SJCRH30 (cell line): ENCODE measurements at regions not wholly inside any gene's neighbourhood (a gene's known extent, or its start where the extent isn't known, plus 50 kb on each side); places are given as distances from the start of the nearest gene placed in this dataset.
"Not testable (repeated sequence)": the region's sequence is repeated elsewhere in the genome, so short reads cannot be mapped to it uniquely, and the experiment has no call there.

Experiments used
- DNase-seq, 2 experiments: peaks; one replicate each; pipeline ENCODE4 v3.0.0-alpha.2; 2015 to 2020
- H3K27ac ChIP-seq: fragments of 250-450 bp; sonication (Bioruptor Pico); 2 replicates; pipeline ENCODE4 v1.5.1; 2020; ENCODE audit warnings: mild to moderate bottlenecking, moderate library complexity
- H3K27me3 ChIP-seq: fragments of 250-450 bp; sonication (Bioruptor Pico); 2 replicates; pipeline ENCODE4 v1.5.1; 2020; ENCODE audit warnings: mild to moderate bottlenecking, moderate library complexity
- H3K36me3 ChIP-seq: fragments of 250-450 bp; sonication (Bioruptor Pico); 2 replicates; pipeline ENCODE4 v1.5.1; 2020; ENCODE audit warnings: mild to moderate bottlenecking, moderate library complexity
- H3K4me1 ChIP-seq: fragments of 250-450 bp; sonication (Bioruptor Pico); 2 replicates; pipeline ENCODE4 v1.5.1; 2020; ENCODE audit warnings: mild to moderate bottlenecking, moderate library complexity
- H3K4me3 ChIP-seq: fragments of 250-450 bp; sonication (Bioruptor Pico); 2 replicates; pipeline ENCODE4 v1.5.1; 2020; ENCODE audit warnings: mild to moderate bottlenecking, moderate library complexity
- H3K9me3 ChIP-seq: fragments of 250-450 bp; sonication (Bioruptor Pico); replicated peaks from 2 replicates; pipeline ENCODE4 v1.5.1; 2020; ENCODE audit warnings: mild to moderate bottlenecking, moderate library complexity

DNA sequence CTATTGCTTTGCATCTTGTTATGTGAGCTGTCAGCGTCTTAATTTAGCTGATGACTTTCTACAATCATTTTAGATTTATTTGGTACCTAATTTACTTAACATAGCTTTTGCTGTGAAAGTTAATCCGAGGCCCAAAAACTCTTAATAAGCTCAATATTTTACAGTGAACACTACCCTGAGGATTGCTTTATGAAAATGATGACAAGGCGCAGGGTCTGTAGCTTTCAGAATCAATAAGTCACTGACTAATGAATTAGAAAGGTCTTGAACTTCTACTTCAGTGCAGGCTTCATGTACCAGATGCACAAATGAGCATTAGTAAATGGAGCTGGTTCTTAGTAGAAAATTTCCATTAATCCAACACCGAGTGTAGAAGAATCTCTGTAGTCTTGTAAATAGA lies 81.4 kb upstream of the ZNF366 start:
- no peak for DNase-seq
- H3K36me3 ChIP-seq = no peaks in the 10 kb centered on the region

DNA sequence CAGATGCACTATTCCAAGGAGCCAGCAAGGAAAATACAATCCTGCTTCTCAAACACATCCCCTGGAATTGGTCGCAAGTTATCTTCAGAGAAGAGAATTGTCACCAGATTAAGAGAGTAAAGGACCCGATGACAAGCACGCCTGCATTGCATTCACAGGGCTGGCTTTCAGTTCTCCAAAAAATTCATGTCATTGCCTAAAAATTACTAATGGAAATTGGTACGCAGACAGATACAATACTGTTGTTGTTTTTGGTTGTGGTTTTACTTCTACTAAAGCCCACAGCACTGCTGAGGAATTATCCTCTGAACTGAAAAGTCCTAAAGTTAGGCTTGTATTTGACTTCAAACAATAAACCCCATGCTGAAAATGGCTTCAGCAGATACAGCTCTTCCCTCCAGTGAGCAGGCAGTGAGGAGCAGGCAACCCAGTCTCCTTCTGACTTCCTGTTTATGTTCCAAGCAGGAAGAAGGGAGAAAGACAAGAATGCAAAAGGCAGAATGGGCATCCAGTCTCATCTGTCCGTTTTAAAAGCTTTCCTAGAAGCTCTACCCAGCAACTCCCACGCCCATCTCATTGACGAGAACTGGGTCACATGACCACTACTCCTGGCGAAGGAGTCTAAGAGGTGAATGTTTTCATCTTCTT lies 80.6 kb upstream of the ZNF366 start:
- H3K4me3 ChIP-seq = no peak overlapping the region
- no peaks in the 10 kb centered on the region for H3K27me3 ChIP-seq
- DNase-seq = no peak
- H3K36me3 ChIP-seq = no peaks in the 10 kb centered on the region
- H3K9me3 ChIP-seq = no peaks in the 10 kb centered on the region
- no peak overlapping the region for H3K27ac ChIP-seq
- no peaks in the 10 kb centered on the region for H3K4me1 ChIP-seq

More for the DNA sequence above, 81.4 kb upstream of the ZNF366 start:
- no peaks in the 10 kb centered on the region for H3K27me3 ChIP-seq
- no peak overlapping the region for H3K27ac ChIP-seq
- H3K4me3 ChIP-seq = no peak overlapping the region
- H3K9me3 ChIP-seq = no peaks in the 10 kb centered on the region
- no peaks in the 10 kb centered on the region for H3K4me1 ChIP-seq

DNA sequence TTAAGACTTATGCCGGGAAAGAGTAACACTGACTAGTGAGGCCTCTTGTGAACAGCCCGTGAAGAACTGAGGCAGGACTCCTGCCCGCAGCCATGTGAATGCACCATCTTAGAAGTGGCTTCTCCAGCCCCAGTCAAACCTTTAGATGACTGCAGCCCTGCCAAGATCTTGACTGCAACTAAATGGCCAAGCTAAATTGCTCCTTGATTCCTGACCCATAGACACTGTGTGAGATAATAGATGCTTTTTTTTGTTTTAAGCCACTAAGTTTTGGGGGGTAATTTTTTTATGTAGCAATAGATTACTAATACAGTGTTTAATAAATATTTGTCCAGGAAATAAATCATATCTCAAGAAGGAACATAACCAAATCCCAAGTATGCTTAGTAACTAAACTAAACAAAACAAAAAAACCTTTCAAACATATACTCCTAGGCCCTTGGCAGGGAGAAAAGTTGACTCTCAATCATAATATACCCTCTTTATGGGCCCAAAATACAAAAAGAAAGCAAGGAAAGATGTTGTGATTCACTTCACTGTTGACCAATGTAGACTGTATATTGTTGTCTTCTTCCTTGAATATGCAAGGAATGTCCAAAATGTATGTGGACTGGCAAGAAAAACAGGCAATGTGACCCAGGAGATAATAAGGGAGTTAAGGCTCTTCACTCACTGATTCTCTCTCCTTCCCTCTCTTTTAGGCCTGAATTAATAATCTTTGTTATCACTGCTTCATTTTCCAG lies 79.7 kb upstream of the ZNF366 start:
- Histone ChIP-seq H3K36me3 (no peaks in the 10 kb centered on the region), H3K9me3 (peaks cover 1% of the 10 kb centered on the region), H3K27me3 (no peaks in the 10 kb centered on the region), H3K4me1 (no peaks in the 10 kb centered on the region), H3K4me3 (no peak overlapping the region), H3K27ac (no peak overlapping the region)
- no peak for DNase-seq

DNA sequence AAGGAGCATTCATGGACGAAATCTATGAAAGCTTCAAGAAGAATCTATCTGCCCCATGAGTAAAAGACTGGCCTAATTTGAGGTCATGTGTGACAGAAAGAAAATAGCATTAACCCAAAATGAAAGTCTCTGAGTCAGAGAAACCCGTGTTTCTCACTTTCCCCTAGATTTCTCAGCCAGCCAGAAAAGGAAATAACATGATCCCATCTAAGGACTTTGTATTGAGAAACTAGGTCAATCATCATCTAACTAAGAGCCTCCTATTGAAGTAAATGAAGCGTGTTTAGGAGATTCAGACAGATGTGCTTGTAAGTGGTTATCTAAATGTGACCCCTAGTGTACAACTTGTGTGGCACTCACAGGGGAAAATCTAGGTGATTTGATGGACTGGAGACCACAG lies 77.3 kb upstream of the ZNF366 start:
- Histone ChIP-seq H3K27me3 (no peaks in the 10 kb centered on the region), H3K4me3 (no peak overlapping the region), H3K27ac (no peak overlapping the region), H3K36me3 (no peaks in the 10 kb centered on the region), H3K9me3 (peaks cover 14% of the 10 kb centered on the region), H3K4me1 (no peaks in the 10 kb centered on the region)
- DNase-seq = no peak

DNA sequence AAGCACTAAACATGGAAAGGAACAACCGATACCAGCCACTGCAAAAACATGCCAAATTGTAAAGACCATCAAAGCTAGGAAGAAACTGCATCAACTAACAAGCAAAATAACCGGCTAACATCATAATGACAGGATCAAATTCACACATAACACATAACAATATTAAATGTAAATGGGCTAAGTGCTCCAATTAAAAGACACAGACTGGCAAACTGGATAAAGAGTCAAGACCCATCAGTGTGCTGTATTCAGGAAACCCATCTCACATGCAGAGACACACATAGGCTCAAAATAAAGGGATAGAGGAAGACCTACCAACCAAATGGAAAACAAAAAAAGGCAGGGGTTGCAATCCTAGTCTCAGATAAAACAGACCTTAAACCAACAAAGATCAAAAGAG lies 72.1 kb upstream of the ZNF366 start:
- DNase-seq, H3K36me3 ChIP-seq, H3K27ac ChIP-seq, H3K4me3 ChIP-seq, H3K4me1 ChIP-seq, H3K27me3 ChIP-seq: not testable (repeated sequence)
- peaks cover 16% of the 10 kb centered on the region for H3K9me3 ChIP-seq

DNA sequence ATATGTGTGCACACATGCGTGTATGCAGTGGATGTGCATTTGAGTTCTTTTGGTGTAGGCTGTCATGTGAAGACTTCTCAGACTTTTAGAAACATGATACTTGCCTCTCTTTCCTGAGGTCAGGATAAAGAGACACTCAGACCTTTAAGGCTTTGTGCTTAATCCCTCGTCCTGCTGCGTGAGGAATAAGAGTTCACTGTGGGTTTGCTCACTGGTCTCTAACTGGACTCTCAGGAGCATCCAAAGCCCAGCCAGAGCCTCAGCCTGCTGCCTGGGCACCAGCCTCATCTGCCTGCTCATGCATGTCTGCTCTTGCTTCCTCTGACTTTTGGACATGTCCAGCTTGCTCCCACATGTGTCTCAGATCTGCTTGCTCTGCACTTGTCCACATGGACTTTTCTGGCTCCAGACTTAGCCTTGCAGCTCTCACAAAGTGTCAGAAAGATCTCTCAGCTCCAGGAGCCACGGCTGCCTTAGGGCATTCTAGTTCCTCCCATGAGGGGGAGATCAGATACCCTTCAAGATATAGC lies 65.1 kb upstream of the ZNF366 start:
- no peak for DNase-seq
- H3K27me3 ChIP-seq = no peaks in the 10 kb centered on the region
- no peaks in the 10 kb centered on the region; the same call in 1 of the 2 replicates for H3K9me3 ChIP-seq
- H3K36me3 ChIP-seq = no peaks in the 10 kb centered on the region
- no peaks in the 10 kb centered on the region for H3K4me1 ChIP-seq
- no peak overlapping the region for H3K4me3 ChIP-seq
- H3K27ac ChIP-seq = no peak overlapping the region

DNA sequence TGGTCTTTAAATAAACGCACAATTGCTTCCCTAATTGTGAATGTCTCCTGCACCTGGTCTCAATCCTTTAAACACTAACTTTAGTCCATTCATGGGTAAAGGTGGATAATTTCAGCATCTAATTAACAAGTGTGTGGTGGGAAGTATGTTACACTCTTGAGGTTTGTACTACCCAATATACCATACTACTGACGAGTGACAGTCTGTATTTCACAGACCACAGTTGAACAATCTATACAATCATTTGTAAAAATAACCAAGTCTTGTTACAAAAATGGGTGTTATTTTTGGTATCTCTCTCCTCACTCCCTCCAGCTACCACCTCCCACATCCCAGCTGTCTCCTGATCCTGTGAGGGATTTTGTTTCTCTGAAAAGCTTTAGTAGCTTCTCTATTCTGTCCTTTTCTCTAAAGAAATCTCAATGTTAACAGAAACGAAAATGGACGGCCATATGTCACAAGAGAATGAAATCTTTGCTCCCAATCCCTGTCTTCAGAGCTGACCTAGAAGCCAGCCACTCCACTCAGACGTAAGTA lies 62.3 kb upstream of the ZNF366 start:
- no peaks in the 10 kb centered on the region for H3K4me1 ChIP-seq
- H3K27me3 ChIP-seq = no peaks in the 10 kb centered on the region
- H3K36me3 ChIP-seq = no peaks in the 10 kb centered on the region
- H3K9me3 ChIP-seq = no peaks in the 10 kb centered on the region
- DNase-seq = no peak
- H3K4me3 ChIP-seq = no peak overlapping the region
- no peak overlapping the region for H3K27ac ChIP-seq

DNA sequence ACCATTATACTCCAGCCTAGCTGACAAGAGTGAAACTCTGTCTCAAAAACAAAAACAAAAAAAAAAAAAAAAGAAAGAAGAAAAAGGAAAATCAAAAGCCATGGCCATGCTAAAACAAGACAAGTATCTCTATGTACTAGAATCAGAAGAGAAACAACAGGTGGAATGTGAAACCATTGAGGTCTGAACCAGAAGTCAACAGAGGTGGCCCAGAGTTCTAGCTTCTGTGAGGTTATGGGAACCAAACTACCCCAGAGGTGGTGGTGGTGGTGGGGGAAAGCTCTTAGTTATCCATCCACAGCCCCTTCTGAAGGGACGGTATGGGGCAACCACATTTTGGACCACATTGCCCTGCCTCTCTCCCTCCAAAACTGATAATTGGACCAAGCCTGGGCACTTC lies 59.5 kb upstream of the ZNF366 start:
- H3K27me3 ChIP-seq = no peaks in the 10 kb centered on the region
- no peaks in the 10 kb centered on the region for H3K36me3 ChIP-seq
- H3K4me1 ChIP-seq = no peaks in the 10 kb centered on the region
- H3K4me3 ChIP-seq = no peak overlapping the region
- DNase-seq = no peak
- no peaks in the 10 kb centered on the region; the same call in 1 of the 2 replicates for H3K9me3 ChIP-seq
- H3K27ac ChIP-seq = no peak overlapping the region

DNA sequence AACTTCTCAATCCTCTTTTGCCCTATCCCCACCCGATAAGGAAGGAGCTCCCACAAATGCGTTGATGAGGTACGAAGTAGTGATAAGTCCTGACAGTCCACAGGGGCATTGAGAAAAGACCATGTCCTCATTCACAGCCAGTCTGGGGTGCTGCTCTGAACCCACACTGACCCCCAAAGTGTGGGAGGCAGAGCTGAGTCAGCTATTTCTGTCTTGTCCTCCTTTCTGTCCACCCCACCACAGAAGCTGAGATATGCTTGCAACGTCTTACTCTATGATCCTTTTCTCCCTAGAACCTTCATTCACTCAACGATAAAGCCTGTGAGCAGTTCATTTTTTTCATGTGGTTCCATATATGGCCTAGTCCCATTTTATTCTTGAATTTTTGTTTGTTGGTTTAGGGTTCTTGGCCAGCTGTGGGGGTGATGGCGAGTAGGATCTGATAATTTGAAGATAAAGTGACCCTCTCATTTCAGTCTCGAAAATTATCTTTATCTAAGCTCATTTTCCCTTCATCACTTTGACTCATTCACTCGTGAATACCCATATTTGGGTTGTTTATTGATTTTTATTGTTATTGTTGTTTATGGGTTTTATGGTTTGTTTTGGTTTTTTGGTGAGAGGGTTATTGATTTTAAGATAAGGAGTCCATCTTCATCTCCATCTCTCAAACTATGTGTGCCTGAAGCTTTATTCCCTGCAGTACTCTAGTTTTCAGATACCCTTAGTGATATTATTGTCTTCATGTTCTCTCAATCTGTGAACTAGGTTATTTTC lies 58.5 kb upstream of the ZNF366 start:
- Histone ChIP-seq H3K27ac (no peak overlapping the region), H3K4me1 (no peaks in the 10 kb centered on the region), H3K4me3 (no peak overlapping the region), H3K36me3 (no peaks in the 10 kb centered on the region), H3K27me3 (no peaks in the 10 kb centered on the region), H3K9me3 (no peaks in the 10 kb centered on the region; the same call in 1 of the 2 replicates)
- DNase-seq = no peak

DNA sequence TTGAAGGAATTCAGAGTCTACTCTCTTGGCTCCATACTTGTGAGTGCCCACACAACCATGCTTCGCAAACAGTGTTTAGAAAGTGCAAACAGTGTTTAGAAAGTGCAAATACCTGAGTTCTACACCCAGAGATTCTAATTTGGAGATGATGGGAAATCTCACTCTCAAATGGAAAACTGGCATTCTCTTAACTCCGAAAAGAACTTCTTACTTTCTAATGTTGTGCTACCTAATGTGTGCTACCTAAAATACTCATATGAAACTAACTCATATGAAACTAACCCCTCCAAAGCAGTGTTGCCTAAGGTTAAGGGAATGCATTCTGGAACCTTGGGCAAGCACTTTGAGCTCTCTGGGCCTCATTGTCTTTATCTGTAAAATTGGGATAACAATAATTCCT lies 55.5 kb upstream of the ZNF366 start:
- Histone ChIP-seq H3K4me3 (no peak overlapping the region), H3K36me3 (no peaks in the 10 kb centered on the region), H3K27ac (no peak overlapping the region), H3K27me3 (no peaks in the 10 kb centered on the region), H3K4me1 (peaks cover 9% of the 10 kb centered on the region), H3K9me3 (no peaks in the 10 kb centered on the region; the same call in 1 of the 2 replicates)
- DNase-seq = no peak

DNA sequence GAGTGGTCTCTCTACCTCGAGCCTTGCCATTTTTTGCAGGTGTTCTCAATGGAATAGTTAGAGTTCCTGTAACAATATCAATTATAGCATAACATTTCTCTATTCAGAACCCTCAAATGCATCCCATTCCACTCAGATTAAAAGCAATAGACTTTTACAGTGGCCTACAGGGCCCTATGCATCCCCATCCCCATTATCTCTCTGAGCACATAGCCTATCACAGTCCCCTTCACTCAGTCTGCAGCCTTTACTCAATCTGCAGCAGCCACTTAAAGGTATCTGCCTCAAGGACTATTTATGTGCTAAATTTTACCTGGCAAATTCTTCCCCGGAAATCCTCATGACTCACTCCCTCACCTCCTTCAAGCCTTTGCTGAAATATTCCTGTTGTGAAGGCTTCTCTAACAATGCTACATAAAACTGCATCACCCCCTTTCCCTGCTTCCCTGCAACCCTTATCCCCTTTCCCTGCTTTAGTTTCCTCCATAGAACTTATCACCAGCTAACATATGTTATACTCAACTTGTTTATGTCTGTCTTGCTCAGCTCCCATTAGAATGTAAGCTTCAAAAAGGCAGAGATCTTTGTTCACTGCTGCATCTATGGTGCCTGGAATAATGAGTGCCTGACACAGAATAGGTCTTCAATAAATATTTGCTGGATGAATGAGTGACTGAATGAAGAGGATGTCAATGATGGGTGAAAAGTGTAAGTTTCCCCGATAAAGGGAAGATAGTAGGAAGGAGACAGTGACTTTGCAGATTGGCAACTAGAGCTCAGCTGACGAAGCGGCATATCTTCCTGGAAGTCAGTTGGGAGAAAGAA lies 54.1 kb upstream of the ZNF366 start:
- no peak overlapping the region for H3K27ac ChIP-seq
- H3K4me1 ChIP-seq = peaks cover 9% of the 10 kb centered on the region
- H3K9me3 ChIP-seq = no peaks in the 10 kb centered on the region; the same call in 1 of the 2 replicates
- H3K27me3 ChIP-seq = no peaks in the 10 kb centered on the region
- DNase-seq = no peak
- H3K36me3 ChIP-seq = no peaks in the 10 kb centered on the region
- no peak overlapping the region for H3K4me3 ChIP-seq

DNA sequence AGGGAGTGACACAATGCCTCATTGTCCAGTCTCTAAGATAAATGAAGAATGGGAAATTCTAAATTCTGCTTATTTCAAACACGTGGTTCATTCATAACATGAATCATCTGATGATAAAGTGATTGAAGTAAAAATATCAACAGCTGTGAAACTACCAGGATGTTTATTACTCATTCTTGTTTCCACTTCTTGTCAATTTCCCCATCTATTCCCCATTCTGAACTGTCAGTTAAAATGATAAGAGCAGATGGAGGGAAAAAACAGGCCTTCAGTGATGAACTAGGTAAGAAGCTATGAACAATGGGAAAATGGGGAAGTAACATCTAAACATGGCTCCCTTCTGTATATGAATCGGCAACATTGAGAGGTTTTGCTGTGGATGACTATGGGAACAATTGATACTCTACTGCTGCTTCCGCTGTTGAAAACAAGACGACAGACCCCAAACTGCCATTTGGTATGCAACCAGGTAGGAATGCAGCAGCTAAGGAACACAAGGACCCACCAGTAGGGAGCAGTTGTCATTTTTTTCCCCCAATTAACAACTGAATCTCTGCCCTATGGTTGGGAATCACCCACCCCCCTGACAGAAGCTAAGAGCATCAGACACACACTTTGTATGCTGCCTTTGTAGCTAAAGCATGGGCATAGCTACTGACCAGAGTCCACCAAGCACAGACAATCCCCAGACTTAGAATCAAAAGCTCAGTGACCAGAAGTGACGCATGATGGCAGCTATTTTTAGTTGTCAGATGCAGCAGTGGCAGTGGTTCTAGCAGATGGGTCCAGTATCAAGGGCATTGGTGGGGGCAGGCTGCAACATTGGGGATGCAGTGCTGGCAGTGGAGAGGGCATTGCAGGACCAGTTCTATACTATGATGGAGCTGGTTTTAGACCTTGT lies 52.9 kb upstream of the ZNF366 start:
- Histone ChIP-seq H3K4me1 (peaks cover 17% of the 10 kb centered on the region), H3K4me3 (no peak overlapping the region), H3K27ac (no peak overlapping the region), H3K9me3 (no peaks in the 10 kb centered on the region; the same call in 1 of the 2 replicates), H3K36me3 (no peaks in the 10 kb centered on the region), H3K27me3 (no peaks in the 10 kb centered on the region)
- DNase-seq = no peak

DNA sequence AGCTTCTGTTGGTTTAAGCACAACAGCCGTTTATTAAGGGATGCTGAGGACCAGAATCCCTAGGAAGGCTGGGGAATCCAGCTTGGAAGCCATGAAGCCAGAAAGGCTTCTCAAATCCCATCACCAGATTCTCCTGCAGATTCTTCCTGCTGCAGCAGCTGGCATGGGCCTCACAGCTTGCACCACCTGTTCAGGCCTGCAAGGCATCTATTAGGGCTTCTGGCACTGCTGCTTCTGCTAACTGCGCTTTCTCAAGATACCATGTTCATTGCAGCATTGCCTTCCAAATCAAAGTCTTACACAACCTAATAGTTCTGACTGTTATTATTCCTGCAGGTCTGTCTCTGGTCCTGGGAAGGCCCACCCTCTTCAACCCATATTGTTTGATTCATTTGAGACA lies 51.2 kb upstream of the ZNF366 start:
- no peaks in the 10 kb centered on the region for H3K27me3 ChIP-seq
- peak overlapping the region; percentile 55 for H3K4me3 ChIP-seq
- DNase-seq = peak; percentile 80 to 87
- H3K36me3 ChIP-seq = no peaks in the 10 kb centered on the region
- peak overlapping the region; percentile 79 for H3K27ac ChIP-seq
- H3K4me1 ChIP-seq = peaks cover 17% of the 10 kb centered on the region
- H3K9me3 ChIP-seq = no peaks in the 10 kb centered on the region; the same call in 1 of the 2 replicates
